ENCODE measurements at regions not wholly inside any gene's neighbourhood (a gene's known extent, or its start where the extent isn't known, plus 50 kb on each side); places are given as distances from the start of the nearest gene placed in this dataset.

DNA sequence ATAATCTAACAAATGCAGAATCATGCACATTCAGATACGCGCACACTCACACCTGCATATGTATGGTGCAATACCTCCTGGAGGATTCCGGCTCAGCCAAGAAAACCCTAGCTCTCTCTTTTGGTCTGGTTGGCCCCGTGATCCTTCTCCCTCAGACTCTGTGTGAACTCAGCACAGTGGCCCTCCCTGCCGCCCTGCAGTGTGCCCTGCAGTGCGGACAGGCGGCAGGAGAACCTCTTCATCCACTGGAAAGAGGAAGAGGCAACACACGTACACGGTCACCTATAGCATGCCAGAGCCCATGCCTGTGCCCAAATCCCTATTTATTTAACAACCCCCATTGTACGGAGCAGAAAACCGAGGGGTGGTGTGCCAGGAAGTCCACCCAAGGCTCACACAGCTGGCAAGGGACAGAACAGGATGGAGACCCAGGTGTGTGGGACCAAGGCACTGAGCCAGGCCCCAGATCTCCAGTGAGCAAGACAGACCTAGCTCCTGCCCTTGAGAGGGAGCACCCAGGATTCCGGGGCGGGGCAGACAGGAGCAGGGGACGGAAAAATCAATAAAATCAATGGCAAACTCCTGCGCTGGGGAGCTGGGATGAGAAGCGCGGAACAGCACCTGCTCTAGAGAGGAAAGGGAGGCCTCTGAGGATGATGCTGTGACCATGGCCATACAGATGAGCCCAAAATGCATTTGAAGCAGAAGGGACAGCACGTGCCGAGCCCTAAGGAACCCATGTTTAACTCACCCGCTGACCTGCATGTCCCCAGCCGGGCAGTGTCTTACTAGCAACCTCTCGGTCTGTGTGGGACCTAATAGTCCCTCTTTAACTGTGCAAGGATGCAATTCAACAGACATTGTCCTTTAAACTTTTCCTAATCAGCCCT, 54.7 kb upstream of the CIBAR2 start (continued):
- TF ChIP-seq, protein P1, sequence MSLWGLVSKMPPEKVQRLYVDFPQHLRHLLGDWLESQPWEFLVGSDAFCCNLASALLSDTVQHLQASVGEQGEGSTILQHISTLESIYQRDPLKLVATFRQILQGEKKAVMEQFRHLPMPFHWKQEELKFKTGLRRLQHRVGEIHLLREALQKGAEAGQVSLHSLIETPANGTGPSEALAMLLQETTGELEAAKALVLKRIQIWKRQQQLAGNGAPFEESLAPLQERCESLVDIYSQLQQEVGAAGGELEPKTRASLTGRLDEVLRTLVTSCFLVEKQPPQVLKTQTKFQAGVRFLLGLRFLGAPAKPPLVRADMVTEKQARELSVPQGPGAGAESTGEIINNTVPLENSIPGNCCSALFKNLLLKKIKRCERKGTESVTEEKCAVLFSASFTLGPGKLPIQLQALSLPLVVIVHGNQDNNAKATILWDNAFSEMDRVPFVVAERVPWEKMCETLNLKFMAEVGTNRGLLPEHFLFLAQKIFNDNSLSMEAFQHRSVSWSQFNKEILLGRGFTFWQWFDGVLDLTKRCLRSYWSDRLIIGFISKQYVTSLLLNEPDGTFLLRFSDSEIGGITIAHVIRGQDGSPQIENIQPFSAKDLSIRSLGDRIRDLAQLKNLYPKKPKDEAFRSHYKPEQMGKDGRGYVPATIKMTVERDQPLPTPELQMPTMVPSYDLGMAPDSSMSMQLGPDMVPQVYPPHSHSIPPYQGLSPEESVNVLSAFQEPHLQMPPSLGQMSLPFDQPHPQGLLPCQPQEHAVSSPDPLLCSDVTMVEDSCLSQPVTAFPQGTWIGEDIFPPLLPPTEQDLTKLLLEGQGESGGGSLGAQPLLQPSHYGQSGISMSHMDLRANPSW (CRISPR knock-in tag; IDR thresholded peaks at IDR 0.05; ENCODE audit: borderline replicate concordance) = no peak; the same call in 1 of the 2 replicates
- TF ChIP-seq, protein P2, sequence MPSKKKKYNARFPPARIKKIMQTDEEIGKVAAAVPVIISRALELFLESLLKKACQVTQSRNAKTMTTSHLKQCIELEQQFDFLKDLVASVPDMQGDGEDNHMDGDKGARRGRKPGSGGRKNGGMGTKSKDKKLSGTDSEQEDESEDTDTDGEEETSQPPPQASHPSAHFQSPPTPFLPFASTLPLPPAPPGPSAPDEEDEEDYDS (CRISPR knock-in tag; IDR thresholded peaks at IDR 0.05) = no peak
- TF ChIP-seq, protein P3, sequence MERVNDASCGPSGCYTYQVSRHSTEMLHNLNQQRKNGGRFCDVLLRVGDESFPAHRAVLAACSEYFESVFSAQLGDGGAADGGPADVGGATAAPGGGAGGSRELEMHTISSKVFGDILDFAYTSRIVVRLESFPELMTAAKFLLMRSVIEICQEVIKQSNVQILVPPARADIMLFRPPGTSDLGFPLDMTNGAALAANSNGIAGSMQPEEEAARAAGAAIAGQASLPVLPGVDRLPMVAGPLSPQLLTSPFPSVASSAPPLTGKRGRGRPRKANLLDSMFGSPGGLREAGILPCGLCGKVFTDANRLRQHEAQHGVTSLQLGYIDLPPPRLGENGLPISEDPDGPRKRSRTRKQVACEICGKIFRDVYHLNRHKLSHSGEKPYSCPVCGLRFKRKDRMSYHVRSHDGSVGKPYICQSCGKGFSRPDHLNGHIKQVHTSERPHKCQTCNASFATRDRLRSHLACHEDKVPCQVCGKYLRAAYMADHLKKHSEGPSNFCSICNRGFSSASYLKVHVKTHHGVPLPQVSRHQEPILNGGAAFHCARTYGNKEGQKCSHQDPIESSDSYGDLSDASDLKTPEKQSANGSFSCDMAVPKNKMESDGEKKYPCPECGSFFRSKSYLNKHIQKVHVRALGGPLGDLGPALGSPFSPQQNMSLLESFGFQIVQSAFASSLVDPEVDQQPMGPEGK (CRISPR knock-in tag; IDR thresholded peaks at IDR 0.05) = peak; percentile 82
- no peak; the same call in 1 of the 2 replicates for TF ChIP-seq ZNF343 (CRISPR knock-in tag; IDR thresholded peaks at IDR 0.05)
- no peak for TF ChIP-seq AGO2 (optimal IDR thresholded peaks at IDR 0.05; ENCODE audit: low read depth, low read length)
- TF ChIP-seq, protein P4, sequence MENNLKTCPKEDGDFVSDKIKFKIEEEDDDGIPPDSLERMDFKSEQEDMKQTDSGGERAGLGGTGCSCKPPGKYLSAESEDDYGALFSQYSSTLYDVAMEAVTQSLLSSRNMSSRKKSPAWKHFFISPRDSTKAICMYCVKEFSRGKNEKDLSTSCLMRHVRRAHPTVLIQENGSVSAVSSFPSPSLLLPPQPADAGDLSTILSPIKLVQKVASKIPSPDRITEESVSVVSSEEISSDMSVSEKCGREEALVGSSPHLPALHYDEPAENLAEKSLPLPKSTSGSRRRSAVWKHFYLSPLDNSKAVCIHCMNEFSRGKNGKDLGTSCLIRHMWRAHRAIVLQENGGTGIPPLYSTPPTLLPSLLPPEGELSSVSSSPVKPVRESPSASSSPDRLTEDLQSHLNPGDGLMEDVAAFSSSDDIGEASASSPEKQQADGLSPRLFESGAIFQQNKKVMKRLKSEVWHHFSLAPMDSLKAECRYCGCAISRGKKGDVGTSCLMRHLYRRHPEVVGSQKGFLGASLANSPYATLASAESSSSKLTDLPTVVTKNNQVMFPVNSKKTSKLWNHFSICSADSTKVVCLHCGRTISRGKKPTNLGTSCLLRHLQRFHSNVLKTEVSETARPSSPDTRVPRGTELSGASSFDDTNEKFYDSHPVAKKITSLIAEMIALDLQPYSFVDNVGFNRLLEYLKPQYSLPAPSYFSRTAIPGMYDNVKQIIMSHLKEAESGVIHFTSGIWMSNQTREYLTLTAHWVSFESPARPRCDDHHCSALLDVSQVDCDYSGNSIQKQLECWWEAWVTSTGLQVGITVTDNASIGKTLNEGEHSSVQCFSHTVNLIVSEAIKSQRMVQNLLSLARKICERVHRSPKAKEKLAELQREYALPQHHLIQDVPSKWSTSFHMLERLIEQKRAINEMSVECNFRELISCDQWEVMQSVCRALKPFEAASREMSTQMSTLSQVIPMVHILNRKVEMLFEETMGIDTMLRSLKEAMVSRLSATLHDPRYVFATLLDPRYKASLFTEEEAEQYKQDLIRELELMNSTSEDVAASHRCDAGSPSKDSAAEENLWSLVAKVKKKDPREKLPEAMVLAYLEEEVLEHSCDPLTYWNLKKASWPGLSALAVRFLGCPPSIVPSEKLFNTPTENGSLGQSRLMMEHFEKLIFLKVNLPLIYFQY (CRISPR knock-in tag; IDR thresholded peaks at IDR 0.05; ENCODE audit: borderline replicate concordance) = no peak; the same call in 1 of the 2 replicates
- TF ChIP-seq MYC (CRISPR knock-in tag; IDR thresholded peaks at IDR 0.05; ENCODE audit: borderline replicate concordance) = peak; percentile 74
- peak; percentile 83 for TF ChIP-seq ZNF205 (CRISPR knock-in tag; IDR thresholded peaks at IDR 0.05)
- TF ChIP-seq KAT8 (CRISPR knock-in tag; IDR thresholded peaks at IDR 0.05) = peak; percentile 63; the same call in 1 of the 2 replicates
- TF ChIP-seq, protein P5, sequence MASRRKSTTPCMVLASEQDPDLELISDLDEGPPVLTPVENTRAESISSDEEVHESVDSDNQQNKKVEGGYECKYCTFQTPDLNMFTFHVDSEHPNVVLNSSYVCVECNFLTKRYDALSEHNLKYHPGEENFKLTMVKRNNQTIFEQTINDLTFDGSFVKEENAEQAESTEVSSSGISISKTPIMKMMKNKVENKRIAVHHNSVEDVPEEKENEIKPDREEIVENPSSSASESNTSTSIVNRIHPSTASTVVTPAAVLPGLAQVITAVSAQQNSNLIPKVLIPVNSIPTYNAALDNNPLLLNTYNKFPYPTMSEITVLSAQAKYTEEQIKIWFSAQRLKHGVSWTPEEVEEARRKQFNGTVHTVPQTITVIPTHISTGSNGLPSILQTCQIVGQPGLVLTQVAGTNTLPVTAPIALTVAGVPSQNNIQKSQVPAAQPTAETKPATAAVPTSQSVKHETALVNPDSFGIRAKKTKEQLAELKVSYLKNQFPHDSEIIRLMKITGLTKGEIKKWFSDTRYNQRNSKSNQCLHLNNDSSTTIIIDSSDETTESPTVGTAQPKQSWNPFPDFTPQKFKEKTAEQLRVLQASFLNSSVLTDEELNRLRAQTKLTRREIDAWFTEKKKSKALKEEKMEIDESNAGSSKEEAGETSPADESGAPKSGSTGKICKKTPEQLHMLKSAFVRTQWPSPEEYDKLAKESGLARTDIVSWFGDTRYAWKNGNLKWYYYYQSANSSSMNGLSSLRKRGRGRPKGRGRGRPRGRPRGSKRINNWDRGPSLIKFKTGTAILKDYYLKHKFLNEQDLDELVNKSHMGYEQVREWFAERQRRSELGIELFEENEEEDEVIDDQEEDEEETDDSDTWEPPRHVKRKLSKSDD (CRISPR knock-in tag; IDR thresholded peaks at IDR 0.05; ENCODE audit: low read depth) = peak; percentile 81; the same call in 1 of the 2 replicates
- peak; percentile 100 for TF ChIP-seq ZNF263 (CRISPR knock-in tag; IDR thresholded peaks at IDR 0.05)
- no peak for TF ChIP-seq ZNF441 (CRISPR knock-in tag; IDR thresholded peaks at IDR 0.05; ENCODE audit: borderline replicate concordance)
- TF ChIP-seq IKZF1 (IDR thresholded peaks at IDR 0.05) = no peak
- TF ChIP-seq ZNF367 (CRISPR knock-in tag; IDR thresholded peaks at IDR 0.05; ENCODE audit: borderline replicate concordance) = no peak
- no peak for TF ChIP-seq ZNF251 (CRISPR knock-in tag; IDR thresholded peaks at IDR 0.05)
- TF ChIP-seq GFI1 (CRISPR knock-in tag; IDR thresholded peaks at IDR 0.05; ENCODE audit: borderline replicate concordance) = peak; percentile 52; the same call in 1 of the 2 replicates
- TF ChIP-seq GATA4 (IDR thresholded peaks at IDR 0.05; ENCODE audit: borderline replicate concordance, low read depth) = no peak; the same call in 1 of the 2 replicates
